NCI-H187 (cell line): ENCODE measurements at regions not wholly inside any gene's neighbourhood (a gene's known extent, or its start where the extent isn't known, plus 50 kb on each side); places are given as distances from the start of the nearest gene placed in this dataset.

Source experiments
- DNase-seq, 2 experiments: peaks; one replicate each; lab custom pipeline; 2025; lab: John Stamatoyannopoulos, UW

- DNase-seq: no peak
Measured at GRCh38 chr4:32986236-32986635, 2266.1 kb downstream of the PCDH7 start.

GRCh38 chr4:32987111-32987510, 2266.9 kb downstream of the PCDH7 start:
- no peak for DNase-seq

GRCh38 chr4:32988165-32988811, 2268.1 kb downstream of the PCDH7 start:
- DNase-seq: no peak

- no peak for DNase-seq
Measured at GRCh38 chr4:32991663-32992062, 2271.5 kb downstream of the PCDH7 start.

GRCh38 chr4:32994981-32995881, 2275.1 kb downstream of the PCDH7 start:
- DNase-seq: no peak

GRCh38 chr4:33013282-33013681, 2293.1 kb downstream of the PCDH7 start:
- DNase-seq: no peak

GRCh38 chr4:33025236-33025635, 2305.1 kb downstream of the PCDH7 start:
- no peak for DNase-seq

- DNase-seq: no peak
Measured at GRCh38 chr4:33029976-33030375, 2309.8 kb downstream of the PCDH7 start.

- DNase-seq: no peak
Measured at GRCh38 chr4:33031328-33031727, 2311.2 kb downstream of the PCDH7 start.

- no peak for DNase-seq
Measured at GRCh38 chr4:33037464-33037863, 2317.3 kb downstream of the PCDH7 start.

GRCh38 chr4:33045334-33045733, 2325.2 kb downstream of the PCDH7 start:
- no peak for DNase-seq

- no peak for DNase-seq
Measured at GRCh38 chr4:33052241-33052640, 2332.1 kb downstream of the PCDH7 start.

GRCh38 chr4:33054161-33054560, 2334.0 kb downstream of the PCDH7 start:
- no peak for DNase-seq

GRCh38 chr4:33054656-33055196, 2334.6 kb downstream of the PCDH7 start:
- no peak for DNase-seq

GRCh38 chr4:33057736-33058135, 2337.6 kb downstream of the PCDH7 start:
- DNase-seq: no peak

- no peak for DNase-seq
Measured at GRCh38 chr4:33058998-33059397, 2338.8 kb downstream of the PCDH7 start.

GRCh38 chr4:33060674-33061542, 2340.7 kb downstream of the PCDH7 start:
- no peak for DNase-seq

- DNase-seq: no peak
Measured at GRCh38 chr4:33061727-33062126, 2341.6 kb downstream of the PCDH7 start.

GRCh38 chr4:33062155-33062806, 2342.1 kb downstream of the PCDH7 start:
- no peak for DNase-seq

GRCh38 chr4:33063241-33063640, 2343.1 kb downstream of the PCDH7 start:
- DNase-seq: no peak

- DNase-seq: no peak
Measured at GRCh38 chr4:33064238-33064637, 2344.1 kb downstream of the PCDH7 start.

- DNase-seq: no peak
Measured at GRCh38 chr4:33065749-33066148, 2345.6 kb downstream of the PCDH7 start.
